ENCODE measurements at regions not wholly inside any gene's neighbourhood (a gene's known extent, or its start where the extent isn't known, plus 50 kb on each side); places are given as distances from the start of the nearest gene placed in this dataset.

DNA sequence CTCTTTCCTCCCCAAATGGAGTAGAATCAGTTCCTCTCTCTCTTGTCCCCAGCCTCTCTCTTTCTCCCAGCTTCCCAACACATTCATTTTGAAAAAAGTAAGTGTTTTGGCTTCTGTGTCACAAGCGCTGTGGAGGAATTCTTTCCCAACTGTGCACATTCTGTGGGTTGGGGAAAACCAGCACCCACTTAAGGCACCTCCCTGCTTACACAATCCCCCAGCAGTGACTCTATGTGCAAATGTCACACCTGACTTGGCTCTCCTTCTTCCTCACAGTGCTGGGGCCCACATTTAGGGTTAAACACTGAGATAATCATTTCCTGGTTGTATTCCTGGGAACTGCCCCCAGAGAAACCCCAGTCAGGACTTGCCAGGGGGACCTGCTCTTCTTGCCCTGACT is 358.1 kb upstream of the ZNF32 start:
- TF ChIP-seq, protein P1, sequence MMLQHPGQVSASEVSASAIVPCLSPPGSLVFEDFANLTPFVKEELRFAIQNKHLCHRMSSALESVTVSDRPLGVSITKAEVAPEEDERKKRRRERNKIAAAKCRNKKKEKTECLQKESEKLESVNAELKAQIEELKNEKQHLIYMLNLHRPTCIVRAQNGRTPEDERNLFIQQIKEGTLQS (IDR thresholded peaks at IDR 0.05), result no peak
- TF ChIP-seq TAF1 (conservative IDR thresholded peaks at IDR 0.05), result no peak
- no peak for TF ChIP-seq SP1 (IDR thresholded peaks at IDR 0.05)
- TF ChIP-seq JUND (IDR thresholded peaks at IDR 0.05), result no peak
- TF ChIP-seq, protein P2, sequence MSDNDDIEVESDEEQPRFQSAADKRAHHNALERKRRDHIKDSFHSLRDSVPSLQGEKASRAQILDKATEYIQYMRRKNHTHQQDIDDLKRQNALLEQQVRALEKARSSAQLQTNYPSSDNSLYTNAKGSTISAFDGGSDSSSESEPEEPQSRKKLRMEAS (IDR thresholded peaks at IDR 0.05), result no peak
- TF ChIP-seq HNF4A (conservative IDR thresholded peaks at IDR 0.05), result no peak
- TF ChIP-seq RAD21 (IDR thresholded peaks at IDR 0.05), result no peak
- TF ChIP-seq NR2F2 (IDR thresholded peaks at IDR 0.05), result no peak
- TF ChIP-seq YY1 (IDR thresholded peaks at IDR 0.05), result no peak
- TF ChIP-seq GABPA (IDR thresholded peaks at IDR 0.05 in 1 of 2, conservative IDR thresholded peaks at IDR 0.05 in 1 of 2), result no peak
- TF ChIP-seq FOXA1 (IDR thresholded peaks at IDR 0.05), result no peak
- Histone ChIP-seq H3K36me3 (ENCODE audit: control insufficient read depth in 4 of 4, insufficient read depth in 3 of 4, low read depth in 1 of 4, low read length in 3 of 4) (no peaks in the 10 kb centered on the region), H3K27me3 (ENCODE audit: control insufficient read depth in 4 of 4, insufficient read depth in 4 of 4, low read length in 3 of 4) (peaks cover 0 to 2% (median 0%) of the 10 kb centered on the region in 4 donors), H3K9ac (ENCODE audit: low read depth in 1 of 2, low read length in 2 of 2) (no peak overlapping the region), H3K4me3 (ENCODE audit: low read depth in 1 of 3, low read length in 3 of 3) (no peak overlapping the region), H3K4me1 (ENCODE audit: control insufficient read depth in 4 of 4, insufficient read depth in 4 of 4, low read length in 3 of 4) (no peaks in the 10 kb centered on the region), H3K9me3 (ENCODE audit: control insufficient read depth in 4 of 4, low read length in 3 of 4) (no peaks in the 10 kb centered on the region), H3K27ac (ENCODE audit: low read depth in 1 of 2, low read length in 2 of 2) (no peak overlapping the region)
- 95% methylated on average over 1 of the region's 1 CpG for WGBS
- DNase-seq (ENCODE audit: low spot score), result no peak

DNA sequence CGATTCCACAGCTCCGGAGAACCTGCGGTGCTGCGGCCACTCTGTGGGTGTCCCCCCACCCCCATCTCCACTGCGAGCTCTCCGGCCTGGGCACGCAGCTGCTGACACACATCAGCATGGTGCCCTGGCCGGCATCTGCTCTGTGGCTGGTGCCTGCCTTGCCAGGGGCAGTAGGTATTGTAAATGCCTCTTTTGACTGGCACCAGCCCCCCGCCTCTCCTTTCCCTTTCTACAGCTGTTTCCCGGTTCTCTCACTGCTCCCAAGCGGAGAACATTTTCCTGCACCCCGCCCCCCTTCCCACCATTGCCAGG is 357.1 kb upstream of the ZNF32 start:
- Histone ChIP-seq H3K36me3 (ENCODE audit: control insufficient read depth in 4 of 4, insufficient read depth in 3 of 4, low read depth in 1 of 4, low read length in 3 of 4) (no peaks in the 10 kb centered on the region), H3K4me1 (ENCODE audit: control insufficient read depth in 4 of 4, insufficient read depth in 4 of 4, low read length in 3 of 4) (no peaks in the 10 kb centered on the region), H3K4me3 (ENCODE audit: low read depth in 1 of 3, low read length in 3 of 3) (no peak overlapping the region), H3K27ac (ENCODE audit: low read depth in 1 of 2, low read length in 2 of 2) (no peak overlapping the region), H3K9ac (ENCODE audit: low read depth in 1 of 2, low read length in 2 of 2) (no peak overlapping the region), H3K27me3 (ENCODE audit: control insufficient read depth in 4 of 4, insufficient read depth in 4 of 4, low read length in 3 of 4) (peaks cover 0 to 2% (median 0%) of the 10 kb centered on the region in 4 donors), H3K9me3 (ENCODE audit: control insufficient read depth in 4 of 4, low read length in 3 of 4) (no peaks in the 10 kb centered on the region)
- TF ChIP-seq, protein P3, sequence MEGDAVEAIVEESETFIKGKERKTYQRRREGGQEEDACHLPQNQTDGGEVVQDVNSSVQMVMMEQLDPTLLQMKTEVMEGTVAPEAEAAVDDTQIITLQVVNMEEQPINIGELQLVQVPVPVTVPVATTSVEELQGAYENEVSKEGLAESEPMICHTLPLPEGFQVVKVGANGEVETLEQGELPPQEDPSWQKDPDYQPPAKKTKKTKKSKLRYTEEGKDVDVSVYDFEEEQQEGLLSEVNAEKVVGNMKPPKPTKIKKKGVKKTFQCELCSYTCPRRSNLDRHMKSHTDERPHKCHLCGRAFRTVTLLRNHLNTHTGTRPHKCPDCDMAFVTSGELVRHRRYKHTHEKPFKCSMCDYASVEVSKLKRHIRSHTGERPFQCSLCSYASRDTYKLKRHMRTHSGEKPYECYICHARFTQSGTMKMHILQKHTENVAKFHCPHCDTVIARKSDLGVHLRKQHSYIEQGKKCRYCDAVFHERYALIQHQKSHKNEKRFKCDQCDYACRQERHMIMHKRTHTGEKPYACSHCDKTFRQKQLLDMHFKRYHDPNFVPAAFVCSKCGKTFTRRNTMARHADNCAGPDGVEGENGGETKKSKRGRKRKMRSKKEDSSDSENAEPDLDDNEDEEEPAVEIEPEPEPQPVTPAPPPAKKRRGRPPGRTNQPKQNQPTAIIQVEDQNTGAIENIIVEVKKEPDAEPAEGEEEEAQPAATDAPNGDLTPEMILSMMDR (IDR thresholded peaks at IDR 0.05; ENCODE audit: low read depth, low read length, missing input control), result no peak
- no peak for TF ChIP-seq FOXA1 (IDR thresholded peaks at IDR 0.05)
- TF ChIP-seq TAF1 (conservative IDR thresholded peaks at IDR 0.05), result no peak
- TF ChIP-seq FOXA2 (IDR thresholded peaks at IDR 0.05), result no peak
- no peak for TF ChIP-seq JUND (IDR thresholded peaks at IDR 0.05)
- TF ChIP-seq, protein P4, sequence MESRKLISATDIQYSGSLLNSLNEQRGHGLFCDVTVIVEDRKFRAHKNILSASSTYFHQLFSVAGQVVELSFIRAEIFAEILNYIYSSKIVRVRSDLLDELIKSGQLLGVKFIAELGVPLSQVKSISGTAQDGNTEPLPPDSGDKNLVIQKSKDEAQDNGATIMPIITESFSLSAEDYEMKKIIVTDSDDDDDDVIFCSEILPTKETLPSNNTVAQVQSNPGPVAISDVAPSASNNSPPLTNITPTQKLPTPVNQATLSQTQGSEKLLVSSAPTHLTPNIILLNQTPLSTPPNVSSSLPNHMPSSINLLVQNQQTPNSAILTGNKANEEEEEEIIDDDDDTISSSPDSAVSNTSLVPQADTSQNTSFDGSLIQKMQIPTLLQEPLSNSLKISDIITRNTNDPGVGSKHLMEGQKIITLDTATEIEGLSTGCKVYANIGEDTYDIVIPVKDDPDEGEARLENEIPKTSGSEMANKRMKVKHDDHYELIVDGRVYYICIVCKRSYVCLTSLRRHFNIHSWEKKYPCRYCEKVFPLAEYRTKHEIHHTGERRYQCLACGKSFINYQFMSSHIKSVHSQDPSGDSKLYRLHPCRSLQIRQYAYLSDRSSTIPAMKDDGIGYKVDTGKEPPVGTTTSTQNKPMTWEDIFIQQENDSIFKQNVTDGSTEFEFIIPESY (IDR thresholded peaks at IDR 0.05), result no peak
- no peak for TF ChIP-seq GABPA (IDR thresholded peaks at IDR 0.05 in 1 of 2, conservative IDR thresholded peaks at IDR 0.05 in 1 of 2)
- DNase-seq (ENCODE audit: low spot score), result no peak
- WGBS, result 88% methylated on average over 12 of the region's 12 CpGs

Data from liver (tissue), 8 donors.